Left lung (tissue), 4 donors: ENCODE measurements at regions not wholly inside any gene's neighbourhood (a gene's known extent, or its start where the extent isn't known, plus 50 kb on each side); places are given as distances from the start of the nearest gene placed in this dataset.

Experiments used
- ATAC-seq: fragments of 200-7000 bp; cut with Tn5 transposase; one replicate; pipeline ENCODE4 v1.9.1; 2020; ENCODE audit warnings: moderate library complexity
- DNase-seq, 4 donors: peaks; one replicate each; pipeline ENCODE4 v3.0.0-alpha.2; 2013 to 2020
- H3K27ac ChIP-seq, 2 donors: fragments of 200-600 bp; sonication (generic) in 1 of 2; one replicate each; pipeline versions ENCODE4 v1.5.0 to v1.8.0; 2020 to 2021
- H3K27me3 ChIP-seq, 2 donors: fragments of 200-600 bp; sonication (generic) in 1 of 2; one replicate each; pipeline versions ENCODE4 v1.5.0 to v1.8.0; 2020 to 2021
- H3K36me3 ChIP-seq, 2 donors: fragments of 200-600 bp; sonication (generic) in 1 of 2; one replicate each; pipeline versions ENCODE4 v1.5.0 to v1.8.0; 2020 to 2021
- H3K4me1 ChIP-seq, 2 donors: fragments of 200-600 bp; one replicate each; pipeline ENCODE4 v1.8.0; 2021
- H3K4me3 ChIP-seq, 2 donors: fragments of 200-600 bp; sonication (generic) in 1 of 2; one replicate each; pipeline versions ENCODE4 v1.5.0 to v1.8.0; 2020 to 2021; ENCODE audit warnings: mild to moderate bottlenecking in 1 of 2
- H3K9me3 ChIP-seq, 2 donors: fragments of 200-600 bp; sonication (generic) in 1 of 2; one replicate each; pipeline versions ENCODE4 v1.5.0 to v1.8.0; 2020 to 2021
- intact Hi-C, 2 donors: fragments of 100-400 bp; cut with DNase I; formaldehyde crosslinking; loops; one replicate each; pipeline versions ENCODE4 v1.11.2 to v1.14.2; 2022
- TF ChIP-seq, protein P1 (sequence below), 2 donors: fragments of 200-600 bp; sonication (generic) in 1 of 2; IDR thresholded peaks; one replicate each; pipeline versions ENCODE4 v1.5.0 to v1.8.0; 2021; ENCODE audit warnings: antibody characterized with exemption in 2 of 2
- donor health status: DM: no; HTN: yes; CAD: no.
- donor health status: DM: no; HTN: no; CAD: no.

DNA sequence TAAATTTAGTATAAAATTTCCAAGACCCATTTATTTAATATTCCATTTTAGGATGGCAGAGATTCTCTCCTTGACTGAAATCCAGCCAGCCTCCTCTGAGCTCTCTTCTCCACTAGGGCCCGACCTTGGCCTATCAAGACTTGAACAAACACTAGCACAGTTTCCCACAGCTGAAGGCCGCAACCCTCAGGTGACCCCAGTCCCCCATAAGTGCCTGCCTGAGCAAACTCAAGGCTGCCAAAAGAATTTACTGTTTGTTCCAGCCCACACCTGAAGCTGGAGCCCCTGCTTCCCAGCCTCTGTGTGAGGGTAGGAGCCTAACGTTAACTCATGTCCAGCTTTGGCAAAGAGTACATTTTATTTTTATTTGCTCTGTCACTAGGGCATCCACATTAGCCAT, 629.0 kb upstream of the ZFP42 start:
- intact Hi-C loops: no loop called here
- ATAC-seq: peak; percentile 74
- H3K4me3 ChIP-seq: no peak overlapping the region
- no peaks in the 10 kb centered on the region for H3K27me3 ChIP-seq
- H3K36me3 ChIP-seq: peaks cover 0 to 2% of the 10 kb centered on the region in 2 donors
- H3K4me1 ChIP-seq: no peaks in the 10 kb centered on the region
- peak in 1 of 4 donors; percentile 26 for DNase-seq
- H3K9me3 ChIP-seq: peaks cover 0 to 1% of the 10 kb centered on the region in 2 donors
- no peak overlapping the region for H3K27ac ChIP-seq
- TF ChIP-seq, protein P1, sequence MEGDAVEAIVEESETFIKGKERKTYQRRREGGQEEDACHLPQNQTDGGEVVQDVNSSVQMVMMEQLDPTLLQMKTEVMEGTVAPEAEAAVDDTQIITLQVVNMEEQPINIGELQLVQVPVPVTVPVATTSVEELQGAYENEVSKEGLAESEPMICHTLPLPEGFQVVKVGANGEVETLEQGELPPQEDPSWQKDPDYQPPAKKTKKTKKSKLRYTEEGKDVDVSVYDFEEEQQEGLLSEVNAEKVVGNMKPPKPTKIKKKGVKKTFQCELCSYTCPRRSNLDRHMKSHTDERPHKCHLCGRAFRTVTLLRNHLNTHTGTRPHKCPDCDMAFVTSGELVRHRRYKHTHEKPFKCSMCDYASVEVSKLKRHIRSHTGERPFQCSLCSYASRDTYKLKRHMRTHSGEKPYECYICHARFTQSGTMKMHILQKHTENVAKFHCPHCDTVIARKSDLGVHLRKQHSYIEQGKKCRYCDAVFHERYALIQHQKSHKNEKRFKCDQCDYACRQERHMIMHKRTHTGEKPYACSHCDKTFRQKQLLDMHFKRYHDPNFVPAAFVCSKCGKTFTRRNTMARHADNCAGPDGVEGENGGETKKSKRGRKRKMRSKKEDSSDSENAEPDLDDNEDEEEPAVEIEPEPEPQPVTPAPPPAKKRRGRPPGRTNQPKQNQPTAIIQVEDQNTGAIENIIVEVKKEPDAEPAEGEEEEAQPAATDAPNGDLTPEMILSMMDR (IDR thresholded peaks at IDR 0.05): no peak

DNA sequence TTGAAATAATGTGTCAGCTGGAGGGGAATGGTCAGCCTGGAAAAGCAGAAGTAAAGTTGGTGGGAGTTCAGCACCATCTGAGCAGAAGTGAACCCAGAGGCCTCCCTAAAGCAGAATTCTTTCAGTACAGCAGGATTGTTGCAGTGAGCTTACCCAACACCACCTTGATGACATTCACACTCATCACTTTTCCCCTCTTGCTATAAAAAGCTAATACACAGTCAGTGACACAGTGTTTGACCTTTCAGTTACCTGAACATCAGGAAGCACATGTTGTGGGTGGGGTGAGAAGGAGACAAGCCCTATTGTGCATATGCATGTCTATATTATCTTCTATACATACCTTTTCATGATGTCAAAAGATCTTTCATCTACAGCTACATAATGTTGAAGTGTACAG, 624.7 kb upstream of the ZFP42 start:
- Histone ChIP-seq H3K36me3 (no peaks in the 10 kb centered on the region), H3K9me3 (peaks cover 0 to 2% of the 10 kb centered on the region in 2 donors), H3K27ac (no peak overlapping the region), H3K4me1 (no peaks in the 10 kb centered on the region), H3K4me3 (no peak overlapping the region), H3K27me3 (no peaks in the 10 kb centered on the region)
- no peak for ATAC-seq
- no peak for DNase-seq
- intact Hi-C loops: no loop called here
- TF ChIP-seq, protein P1 (IDR thresholded peaks at IDR 0.05): no peak

DNA sequence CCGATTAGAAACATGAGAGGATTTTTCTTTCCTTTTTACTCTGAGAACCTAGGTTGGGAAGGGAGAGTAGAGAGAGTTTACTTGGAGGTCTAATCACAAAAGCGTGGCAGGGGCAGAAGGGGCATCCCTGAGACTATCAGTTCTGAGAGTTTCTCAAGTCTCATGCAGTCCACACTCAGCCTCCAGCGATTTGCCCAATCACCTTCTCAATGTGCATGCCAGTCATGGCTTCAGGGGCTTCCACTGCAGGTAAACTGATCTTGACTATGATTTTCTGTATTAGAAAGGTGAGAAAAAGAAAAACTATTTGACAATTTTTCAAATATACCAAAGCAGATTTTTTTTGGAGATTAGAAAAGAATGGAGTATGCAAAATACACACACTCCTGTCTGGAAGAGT, 617.1 kb upstream of the ZFP42 start:
- TF ChIP-seq, protein P1 (IDR thresholded peaks at IDR 0.05): no peak
- no peaks in the 10 kb centered on the region for H3K36me3 ChIP-seq
- ATAC-seq: no peak
- H3K9me3 ChIP-seq: peaks cover 0 to 10% of the 10 kb centered on the region in 2 donors
- intact Hi-C loops: no loop called here
- no peaks in the 10 kb centered on the region for H3K4me1 ChIP-seq
- no peak for DNase-seq
- no peak overlapping the region for H3K27ac ChIP-seq
- H3K4me3 ChIP-seq: no peak overlapping the region
- H3K27me3 ChIP-seq: no peaks in the 10 kb centered on the region

DNA sequence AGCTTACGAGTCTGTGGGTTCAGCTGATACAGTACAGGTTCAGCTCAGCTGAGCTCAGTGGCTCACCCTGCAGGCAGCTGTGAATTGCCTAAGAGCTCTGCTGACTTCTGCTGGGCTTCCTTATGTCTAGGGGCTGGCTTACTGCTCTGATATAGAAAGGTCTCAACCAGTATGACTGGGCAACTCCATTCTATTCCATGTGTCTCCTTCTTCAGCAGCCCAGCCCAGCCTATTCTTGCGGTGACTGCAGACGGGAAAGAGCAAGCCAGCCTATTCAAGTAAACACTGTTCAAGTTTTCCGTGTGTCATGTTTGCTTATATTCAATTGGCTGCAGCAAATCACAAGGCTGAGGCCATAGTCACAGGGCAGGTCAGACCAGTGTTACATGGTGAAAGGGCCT, 615.4 kb upstream of the ZFP42 start:
- H3K4me1 ChIP-seq: no peaks in the 10 kb centered on the region
- no peak overlapping the region for H3K4me3 ChIP-seq
- H3K27me3 ChIP-seq: no peaks in the 10 kb centered on the region
- peak; percentile 75 for ATAC-seq
- peaks cover 0 to 10% of the 10 kb centered on the region in 2 donors for H3K9me3 ChIP-seq
- intact Hi-C loops: no loop called here
- H3K27ac ChIP-seq: no peak overlapping the region
- DNase-seq: no peak
- TF ChIP-seq, protein P1 (IDR thresholded peaks at IDR 0.05): no peak
- H3K36me3 ChIP-seq: no peaks in the 10 kb centered on the region

DNA sequence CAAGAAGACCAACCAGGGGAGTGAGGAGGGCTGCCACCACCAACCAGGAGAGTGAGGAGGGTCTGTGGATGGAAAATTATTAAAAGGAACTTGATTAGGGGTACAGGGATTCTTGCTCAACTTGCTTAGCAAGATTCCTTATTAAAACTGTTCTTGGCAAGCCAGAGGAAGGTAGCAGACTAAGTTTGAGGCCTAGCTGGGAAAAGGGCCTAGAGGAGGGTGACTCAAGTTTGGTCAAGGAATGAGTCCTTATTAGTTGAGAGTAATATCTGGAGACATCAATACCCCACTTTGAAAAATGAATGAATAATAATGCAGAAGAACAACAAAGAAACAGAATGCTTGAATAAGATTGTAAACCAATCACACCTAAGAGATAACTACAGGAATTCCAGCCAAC, 612.4 kb upstream of the ZFP42 start:
- ATAC-seq: no peak
- intact Hi-C loops: no loop called here
- H3K4me1 ChIP-seq: no peaks in the 10 kb centered on the region
- TF ChIP-seq, protein P1 (IDR thresholded peaks at IDR 0.05): no peak
- peaks cover 0 to 8% of the 10 kb centered on the region in 2 donors for H3K9me3 ChIP-seq
- no peak for DNase-seq
- no peak overlapping the region for H3K27ac ChIP-seq
- no peaks in the 10 kb centered on the region for H3K36me3 ChIP-seq
- H3K27me3 ChIP-seq: no peaks in the 10 kb centered on the region
- H3K4me3 ChIP-seq: no peak overlapping the region
